Pancreas (tissue), 10 donors: ENCODE measurements at regions not wholly inside any gene's neighbourhood (a gene's known extent, or its start where the extent isn't known, plus 50 kb on each side); places are given as distances from the start of the nearest gene placed in this dataset.

Experiments used
- ATAC-seq, 4 donors: fragments of 200-7000 bp; cut with Tn5 transposase; one replicate each; pipeline versions ENCODE4 v1.8.0 to v1.9.1; 2020; ENCODE audit warnings: mild to moderate bottlenecking in 4 of 4, moderate library complexity in 4 of 4
- DNase-seq, 6 donors: peaks; one replicate each; pipeline ENCODE4 v3.0.0-alpha.2; 2020
- FAIRE-seq: peaks from 2 replicates; lab custom pipeline; 2012; peaks lifted over from hg19 to GRCh38; lab: Jason Lieb, UNC
- H3K27ac ChIP-seq, 4 donors: fragments of 200-600 bp; sonication (generic); 1 replicate in 3 of 4; 2 replicates in 1 of 4; pipeline versions ENCODE4 v1.5.0 to v1.8.0; 2020
- H3K27me3 ChIP-seq, 4 donors: fragments of 200-600 bp; one replicate each; pipeline ENCODE4 v1.8.0; 2021
- H3K36me3 ChIP-seq, 3 donors: fragments of 200-600 bp; sonication (generic) in 1 of 3; one replicate each; pipeline versions ENCODE4 v1.5.0 to v1.8.0; 2020 to 2021
- H3K4me1 ChIP-seq, 3 donors: fragments of 200-600 bp; one replicate each; pipeline ENCODE4 v1.8.0; 2021
- H3K4me3 ChIP-seq, 4 donors: fragments of 200-600 bp; sonication (generic) in 2 of 4; one replicate each; pipeline versions ENCODE4 v1.5.0 to v1.8.0; 2020 to 2021
- H3K9me3 ChIP-seq, 4 donors: fragments of 200-600 bp; one replicate each; pipeline ENCODE4 v1.8.0; 2021
- CTCF ChIP-seq, 4 donors: fragments of 200-600 bp; sonication (generic) in 3 of 4; IDR thresholded peaks; one replicate each; pipeline versions ENCODE4 v1.5.0 to v1.8.0; 2021; ENCODE audit warnings: antibody characterized with exemption in 4 of 4
- WGBS, 2 donors: extraction: QIAGEN DNeasy Blood & Tissue Kit; methylation state at CpG; one replicate each; pipeline ENCODE4 v1.1.7; 2013; 5-methylcytosine and 5-hydroxymethylcytosine counted together
- intact Hi-C, 3 donors: fragments of 100-400 bp; cut with DNase I; formaldehyde crosslinking; loops; one replicate each; pipeline versions ENCODE4 v1.11.1 to v1.14.2; 2022
- donor health status: healthy with polysubstance abuse.
- donor health status: DM: no; HTN: no; CAD: no; lungs with moderate emphysema.
- donor health status: DM: no; HTN: no; CAD: no.
- donor health status: control.
- donor health status: control.
- donor health status: Bipolar disorder and iron deficiency.
- donor health status: DM: yes; HTN: yes; CAD: no.
- donor health status: DM: no; HTN: no; CAD: no.
- donor health status: DM: no; HTN: no; CAD: no.
- donor health status: DM: yes; HTN: yes; CAD: no.

DNA sequence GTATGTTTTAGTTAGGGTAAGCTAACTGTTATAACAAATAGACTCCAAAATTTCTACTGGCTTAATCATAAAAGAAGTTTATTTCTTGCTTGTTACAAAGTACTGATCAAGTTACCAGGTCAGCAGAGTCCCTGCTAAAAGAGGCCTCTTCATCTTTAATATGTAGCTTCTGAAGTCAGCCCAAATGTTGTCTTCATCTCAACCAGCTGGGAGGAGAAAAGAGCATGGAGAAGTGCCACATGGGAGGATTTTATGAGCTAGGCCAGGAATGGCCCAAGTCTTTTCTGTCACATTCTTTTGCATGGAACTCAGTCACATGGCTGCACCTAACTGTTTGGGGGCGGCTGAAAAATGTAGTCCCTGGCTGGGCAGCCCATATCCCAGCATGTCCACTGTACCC lies 63.2 kb upstream of the APOBEC4 start:
- Histone ChIP-seq H3K4me1 (no peaks in the 10 kb centered on the region), H3K27me3 (no peaks in the 10 kb centered on the region), H3K27ac (no peak overlapping the region), H3K9me3 (no peaks in the 10 kb centered on the region), H3K4me3 (no peak overlapping the region), H3K36me3 (no peaks in the 10 kb centered on the region)
- intact Hi-C loops, result no loop called here
- WGBS, 2 donors, result 46 to 62% methylated on average over 1 of the region's 1 CpG
- DNase-seq (no peak), FAIRE-seq (no peak), ATAC-seq (no peak)
- no peak for TF ChIP-seq CTCF (IDR thresholded peaks at IDR 0.05)

DNA sequence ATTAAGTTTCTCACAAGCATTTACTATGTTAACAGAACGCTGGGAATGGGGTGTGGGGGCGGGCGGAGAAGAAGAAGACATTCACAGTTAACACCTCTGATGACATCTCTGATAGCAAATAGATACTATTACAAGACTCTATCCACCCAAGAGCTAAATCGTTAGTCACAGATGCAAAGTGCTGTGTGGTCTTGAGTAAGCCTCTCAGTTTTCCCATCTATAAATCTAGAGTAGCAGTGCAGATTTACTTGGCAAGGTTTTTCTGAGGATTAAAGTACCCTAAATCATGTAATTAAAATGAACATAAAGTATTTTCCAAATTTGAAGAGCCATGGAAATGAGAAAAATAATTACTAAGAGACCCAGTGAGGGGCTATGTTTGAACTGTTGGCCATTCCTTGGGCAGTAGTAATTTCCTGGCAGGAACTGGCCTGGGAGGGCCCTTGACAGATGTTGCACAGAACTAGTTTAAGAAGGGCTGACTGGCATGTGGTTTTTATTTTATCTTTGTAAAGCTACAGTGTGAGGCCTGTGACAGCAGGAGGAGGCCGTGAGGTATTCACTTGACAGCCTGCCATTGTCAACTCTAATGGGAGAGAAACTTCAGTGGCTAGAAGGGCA lies 58.7 kb upstream of the APOBEC4 start:
- no peak for DNase-seq
- 71 to 73% methylated on average over 5 of the region's 5 CpGs for WGBS, 2 donors
- no peak for FAIRE-seq

DNA sequence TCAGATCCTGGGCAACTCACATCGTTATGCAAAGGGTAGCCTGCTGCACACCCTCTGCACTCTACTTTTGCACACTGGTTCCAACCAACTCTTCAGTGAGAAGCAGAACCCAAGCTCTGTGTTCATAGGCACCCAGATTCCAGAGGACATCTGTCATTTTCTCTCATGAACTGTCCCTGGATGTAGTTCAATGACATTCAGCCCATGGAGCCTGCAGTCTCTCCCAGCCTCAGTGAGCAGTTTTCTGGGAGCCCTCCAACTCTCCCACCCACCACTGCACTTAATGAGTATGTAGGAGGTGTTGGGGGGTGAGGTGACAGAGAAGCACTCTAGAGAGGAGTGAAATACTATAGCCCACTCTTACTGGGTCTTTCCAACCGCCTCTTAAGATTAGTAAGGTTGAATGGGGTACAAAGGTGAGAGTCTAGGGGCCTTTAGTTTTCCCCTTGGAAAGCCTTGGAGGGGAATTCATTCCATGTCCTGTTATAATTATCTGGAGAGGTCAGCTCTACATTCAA lies 58.1 kb upstream of the APOBEC4 start:
- 78 to 88% methylated on average over 2 of the region's 2 CpGs for WGBS, 2 donors
- intact Hi-C loops, result no loop called here
- no peak overlapping the region for H3K27ac ChIP-seq

More for the DNA sequence above, 58.7 kb upstream of the APOBEC4 start:
- Histone ChIP-seq H3K36me3 (no peaks in the 10 kb centered on the region), H3K27me3 (no peaks in the 10 kb centered on the region), H3K27ac (no peak overlapping the region), H3K4me3 (no peak overlapping the region), H3K4me1 (no peaks in the 10 kb centered on the region), H3K9me3 (no peaks in the 10 kb centered on the region)
- no peak for TF ChIP-seq CTCF (IDR thresholded peaks at IDR 0.05)
- intact Hi-C loops, result no loop called here
- ATAC-seq, result no peak

GRCh38 chr1:183710734-183711133 lies 57.6 kb upstream of the APOBEC4 start:
- no peak overlapping the region for H3K27ac ChIP-seq
- no peak for TF ChIP-seq CTCF (IDR thresholded peaks at IDR 0.05)
- FAIRE-seq (no peak), ATAC-seq (no peak), DNase-seq (no peak)
- intact Hi-C loops, result no loop called here
- H3K4me1 ChIP-seq, result no peaks in the 10 kb centered on the region
- 73 to 79% methylated on average over 3 of the region's 3 CpGs for WGBS, 2 donors
- no peak overlapping the region for H3K4me3 ChIP-seq
- H3K9me3 ChIP-seq, result no peaks in the 10 kb centered on the region
- H3K36me3 ChIP-seq, result no peaks in the 10 kb centered on the region
- H3K27me3 ChIP-seq, result no peaks in the 10 kb centered on the region

More for the DNA sequence above, 58.1 kb upstream of the APOBEC4 start:
- DNase-seq (no peak), ATAC-seq (no peak), FAIRE-seq (no peak)
- no peak for TF ChIP-seq CTCF (IDR thresholded peaks at IDR 0.05)
- no peaks in the 10 kb centered on the region for H3K4me1 ChIP-seq
- H3K27me3 ChIP-seq, result no peaks in the 10 kb centered on the region
- H3K9me3 ChIP-seq, result no peaks in the 10 kb centered on the region
- no peak overlapping the region for H3K4me3 ChIP-seq
- no peaks in the 10 kb centered on the region for H3K36me3 ChIP-seq

GRCh38 chr1:183710333-183710732 lies 57.2 kb upstream of the APOBEC4 start:
- H3K4me3 ChIP-seq, result no peak overlapping the region
- 83 to 86% methylated on average over 1 of the region's 1 CpG for WGBS, 2 donors
- no peak for DNase-seq
- intact Hi-C loops, result no loop called here
- H3K27ac ChIP-seq, result no peak overlapping the region
- no peaks in the 10 kb centered on the region for H3K36me3 ChIP-seq
- no peaks in the 10 kb centered on the region for H3K27me3 ChIP-seq
- no peak for FAIRE-seq
- ATAC-seq, result no peak
- no peaks in the 10 kb centered on the region for H3K9me3 ChIP-seq
- no peak for TF ChIP-seq CTCF (IDR thresholded peaks at IDR 0.05)
- no peaks in the 10 kb centered on the region for H3K4me1 ChIP-seq
